ENCODE measurements at regions not wholly inside any gene's neighbourhood (a gene's known extent, or its start where the extent isn't known, plus 50 kb on each side); places are given as distances from the start of the nearest gene placed in this dataset.

DNA sequence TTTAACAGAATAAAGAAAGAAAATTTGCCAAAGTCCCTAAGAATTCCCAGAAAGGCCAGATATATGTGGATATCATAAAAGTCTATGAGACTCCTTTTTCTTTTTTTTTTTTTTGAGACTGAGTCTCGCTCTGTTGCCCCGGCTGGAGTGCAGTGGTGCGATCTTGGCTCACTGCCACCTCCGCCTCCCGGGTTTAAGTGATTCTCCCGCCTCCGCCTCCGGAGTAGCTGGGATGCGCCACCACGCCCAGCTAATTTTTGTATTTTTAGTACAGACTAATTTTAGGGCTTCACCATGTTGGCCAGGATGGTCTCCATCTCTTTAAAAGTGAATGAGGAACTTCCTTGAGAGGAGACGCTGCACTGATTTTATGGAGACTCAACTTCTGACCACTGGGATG, 335.2 kb downstream of the FBXO15 start:
- H3K4me3 ChIP-seq (ENCODE audit: low read depth, low read length): no peak overlapping the region
- TF ChIP-seq, protein P1, sequence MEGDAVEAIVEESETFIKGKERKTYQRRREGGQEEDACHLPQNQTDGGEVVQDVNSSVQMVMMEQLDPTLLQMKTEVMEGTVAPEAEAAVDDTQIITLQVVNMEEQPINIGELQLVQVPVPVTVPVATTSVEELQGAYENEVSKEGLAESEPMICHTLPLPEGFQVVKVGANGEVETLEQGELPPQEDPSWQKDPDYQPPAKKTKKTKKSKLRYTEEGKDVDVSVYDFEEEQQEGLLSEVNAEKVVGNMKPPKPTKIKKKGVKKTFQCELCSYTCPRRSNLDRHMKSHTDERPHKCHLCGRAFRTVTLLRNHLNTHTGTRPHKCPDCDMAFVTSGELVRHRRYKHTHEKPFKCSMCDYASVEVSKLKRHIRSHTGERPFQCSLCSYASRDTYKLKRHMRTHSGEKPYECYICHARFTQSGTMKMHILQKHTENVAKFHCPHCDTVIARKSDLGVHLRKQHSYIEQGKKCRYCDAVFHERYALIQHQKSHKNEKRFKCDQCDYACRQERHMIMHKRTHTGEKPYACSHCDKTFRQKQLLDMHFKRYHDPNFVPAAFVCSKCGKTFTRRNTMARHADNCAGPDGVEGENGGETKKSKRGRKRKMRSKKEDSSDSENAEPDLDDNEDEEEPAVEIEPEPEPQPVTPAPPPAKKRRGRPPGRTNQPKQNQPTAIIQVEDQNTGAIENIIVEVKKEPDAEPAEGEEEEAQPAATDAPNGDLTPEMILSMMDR (IDR thresholded peaks at IDR 0.05; ENCODE audit: low read depth, low read length): no peak

DNA sequence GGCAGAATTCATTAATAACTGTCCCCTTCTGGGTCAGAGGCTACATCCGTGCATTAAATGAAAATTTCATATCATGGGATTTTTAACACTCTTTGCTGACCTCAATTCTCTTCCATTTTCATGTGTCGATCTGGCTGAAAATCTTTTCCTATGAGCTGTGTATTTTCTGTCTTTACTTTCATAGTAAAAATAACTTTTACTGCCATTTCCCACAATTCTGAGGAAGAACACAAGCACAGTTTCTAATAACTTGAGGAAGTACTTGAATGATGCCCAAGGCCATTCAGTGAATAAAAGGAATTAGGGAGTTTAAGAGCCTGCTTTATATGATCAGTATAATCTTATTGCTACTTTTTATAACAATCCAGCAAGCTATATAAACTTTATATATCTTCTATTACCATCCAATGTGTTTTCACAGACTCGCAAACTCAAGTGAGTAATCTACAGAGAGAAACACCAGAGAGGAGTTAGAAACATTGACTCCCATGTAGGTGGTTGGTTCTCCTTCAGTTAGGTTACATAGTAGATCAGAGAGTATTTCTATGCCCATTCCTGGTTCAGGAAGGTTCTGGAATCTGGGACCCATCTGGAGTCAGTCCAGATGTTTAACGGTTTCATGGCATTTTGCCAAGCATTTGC, 340.0 kb downstream of the FBXO15 start:
- no peak overlapping the region for H3K4me3 ChIP-seq (ENCODE audit: low read depth, low read length)
- TF ChIP-seq, protein P1 (IDR thresholded peaks at IDR 0.05; ENCODE audit: low read depth, low read length): no peak

DNA sequence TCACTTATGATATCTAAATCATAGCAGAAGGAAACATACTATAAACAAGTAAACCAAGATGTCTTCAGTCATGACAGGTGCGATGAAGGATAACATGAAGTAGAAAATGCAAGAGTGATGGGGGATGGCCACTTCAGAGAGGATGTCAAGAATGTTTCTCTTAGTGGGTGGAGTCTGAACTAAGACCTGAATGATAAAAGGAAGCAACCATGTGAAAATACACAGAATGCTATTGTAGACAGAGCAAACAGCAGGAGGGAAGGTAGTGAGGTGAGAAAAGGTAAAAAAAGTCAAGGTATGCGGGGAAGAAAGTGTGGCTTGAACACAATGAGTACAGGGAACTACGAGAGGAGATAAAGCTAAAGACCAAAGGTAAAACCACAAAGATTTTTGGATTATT, 341.6 kb downstream of the FBXO15 start:
- TF ChIP-seq, protein P1 (IDR thresholded peaks at IDR 0.05; ENCODE audit: low read depth, low read length): no peak
- no peak overlapping the region for H3K4me3 ChIP-seq (ENCODE audit: low read depth, low read length)

DNA sequence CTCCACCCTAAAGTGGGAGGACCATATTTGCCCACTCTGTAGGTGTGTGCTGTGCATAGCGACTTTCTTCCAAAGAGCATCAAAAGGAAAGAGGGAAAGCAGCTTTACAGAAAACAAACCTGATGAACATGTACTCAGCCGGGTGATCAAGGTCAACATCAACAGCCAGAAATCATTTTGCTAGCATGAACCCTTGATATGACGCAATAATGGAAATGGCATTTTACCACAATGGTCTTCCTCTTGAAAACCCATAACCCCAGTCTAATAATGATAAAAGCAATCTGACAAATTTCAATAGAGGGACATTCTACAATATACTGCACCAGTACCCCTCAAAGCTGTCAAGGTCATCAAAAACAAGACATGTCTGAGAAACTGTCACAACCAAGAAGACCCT, 350.2 kb downstream of the FBXO15 start:
- no peak overlapping the region for H3K4me3 ChIP-seq (ENCODE audit: low read depth, low read length)
- TF ChIP-seq, protein P1 (IDR thresholded peaks at IDR 0.05; ENCODE audit: low read depth, low read length): no peak

DNA sequence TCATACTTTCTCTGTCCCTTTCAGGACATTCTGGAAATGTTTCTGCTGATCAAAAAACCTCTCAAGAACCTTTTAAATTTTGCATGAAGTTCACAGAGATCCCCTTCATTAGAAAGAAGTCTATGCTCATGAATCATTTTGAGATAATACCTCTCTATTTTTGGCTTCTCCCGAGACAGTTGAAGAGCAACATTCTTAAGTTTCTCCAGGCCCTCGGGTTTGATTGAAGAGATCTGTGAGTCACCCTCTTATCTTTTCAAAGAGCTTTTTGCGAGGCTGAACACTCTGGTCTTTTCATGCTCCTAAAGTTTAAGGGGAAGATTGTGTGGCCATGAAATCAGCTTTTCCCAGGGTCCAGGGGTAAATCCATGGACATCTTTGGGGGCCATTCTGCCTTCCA, 354.2 kb downstream of the FBXO15 start:
- H3K4me3 ChIP-seq (ENCODE audit: low read depth, low read length): no peak overlapping the region
- TF ChIP-seq, protein P1 (IDR thresholded peaks at IDR 0.05; ENCODE audit: low read depth, low read length): no peak

DNA sequence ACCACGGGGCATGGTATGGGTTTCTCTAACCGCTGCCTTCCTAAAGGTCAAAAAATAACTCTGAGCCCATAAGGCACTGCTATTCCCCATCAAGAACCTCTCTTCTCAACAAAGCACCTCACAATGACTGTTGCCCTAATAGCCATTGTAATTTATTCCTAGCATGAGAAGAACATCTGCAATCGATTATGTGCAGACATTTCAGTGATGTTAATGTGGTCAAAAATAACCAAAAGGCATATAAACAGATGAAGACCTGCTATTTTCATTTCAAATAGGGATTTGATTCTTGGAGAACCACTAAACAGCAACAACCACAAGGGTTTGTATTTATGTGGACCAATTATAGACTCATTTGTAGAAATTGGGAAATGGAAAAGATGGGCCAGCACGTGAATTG, 356.6 kb downstream of the FBXO15 start:
- TF ChIP-seq, protein P1 (IDR thresholded peaks at IDR 0.05; ENCODE audit: low read depth, low read length): no peak
- H3K4me3 ChIP-seq (ENCODE audit: low read depth, low read length): no peak overlapping the region

DNA sequence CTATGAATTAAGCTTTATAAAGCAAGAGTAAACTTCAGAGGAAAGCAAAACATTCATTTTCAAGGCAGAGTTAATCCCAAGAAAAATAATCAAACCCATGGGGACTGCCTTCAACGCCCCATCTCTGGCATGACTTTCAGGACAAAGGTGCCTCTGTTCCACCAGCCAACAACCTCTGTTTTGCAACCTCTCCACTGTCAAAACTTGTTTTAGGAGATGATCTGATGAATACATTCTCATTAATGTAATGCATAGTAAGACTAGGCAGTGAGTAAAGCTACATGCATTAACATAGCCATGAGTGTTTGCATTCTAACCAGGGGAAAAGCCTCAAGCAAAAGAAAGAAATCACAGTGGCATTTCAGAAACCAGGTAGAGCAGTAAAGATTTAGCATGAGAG, 357.0 kb downstream of the FBXO15 start:
- TF ChIP-seq, protein P1 (IDR thresholded peaks at IDR 0.05; ENCODE audit: low read depth, low read length): no peak
- no peak overlapping the region for H3K4me3 ChIP-seq (ENCODE audit: low read depth, low read length)

Measured in WI38 (cell line).